ENCODE measurements at regions not wholly inside any gene's neighbourhood (a gene's known extent, or its start where the extent isn't known, plus 50 kb on each side); places are given as distances from the start of the nearest gene placed in this dataset.

DNA sequence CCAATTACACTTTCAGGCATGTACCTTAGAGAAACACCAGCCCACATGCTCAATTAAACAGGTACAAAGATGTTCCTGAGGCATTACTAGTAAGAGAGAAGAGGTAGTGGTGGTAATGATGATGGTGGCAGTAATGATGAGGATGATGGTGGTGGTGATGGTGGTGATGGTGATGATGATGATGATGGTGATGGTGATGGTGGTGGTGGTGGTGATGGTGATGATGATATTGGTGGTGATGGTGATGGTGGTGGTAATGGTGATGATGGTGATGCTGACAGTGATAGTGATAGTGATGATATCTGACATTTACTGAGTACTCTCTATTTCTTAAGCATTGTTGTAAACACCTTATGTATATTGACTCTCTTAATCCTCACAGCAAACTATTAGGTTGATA lies 318.4 kb downstream of the NSG2 start:
- Histone ChIP-seq H3K79me2 (ENCODE audit: insufficient read depth, low read length) (no peaks in the 10 kb centered on the region), H3K9me2 (ENCODE audit: insufficient read depth) (no peaks in the 10 kb centered on the region), H4K20me1 (ENCODE audit: insufficient read depth) (no peaks in the 10 kb centered on the region), H3K9ac (ENCODE audit: low read length) (no peak overlapping the region), H3K4me1 (ENCODE audit: control insufficient read depth in 1 of 2, insufficient read depth in 2 of 2, low read length in 2 of 2) (no peaks in the 10 kb centered on the region), H3K27ac (ENCODE audit: low read depth, low read length) (no peak overlapping the region), H3K9me3 (ENCODE audit: control insufficient read depth in 1 of 2, insufficient read depth in 1 of 2, low read depth in 1 of 2, low read length in 2 of 2) (peaks cover 0 to 9% of the 10 kb centered on the region in 2 experiments; a peak in 2 of 4 replicates), H3K4me2 (ENCODE audit: low read length) (no peak overlapping the region), H2AFZ (ENCODE audit: low read depth, low read length, poor library complexity, severe bottlenecking) (no peak overlapping the region), H3K27me3 (ENCODE audit: insufficient read depth, low read length) (peaks cover 57% of the 10 kb centered on the region), H3K4me3 (replicated peaks in 1 of 2; ENCODE audit: low read depth in 1 of 2, low read length in 2 of 2) (no peak overlapping the region), H3K36me3 (ENCODE audit: control insufficient read depth in 1 of 2, insufficient read depth in 2 of 2, low read length in 2 of 2) (no peaks in the 10 kb centered on the region)
- DNase-seq (ENCODE audit: low read depth, low spot score) = no peak
- no peak for ATAC-seq
- TF ChIP-seq POLR2AphosphoS5 (IDR thresholded peaks at IDR 0.05; ENCODE audit: low read depth, low read length) = no peak
- no peak for TF ChIP-seq JUND (IDR thresholded peaks at IDR 0.05)
- TF ChIP-seq ZNF274 (IDR thresholded peaks at IDR 0.05; ENCODE audit: low read depth, low read length) = no peak
- TF ChIP-seq YY1 (IDR thresholded peaks at IDR 0.05; ENCODE audit: extremely low read depth, insufficient replicate concordance, low read depth, low read length) = no peak
- TF ChIP-seq RAD21 (IDR thresholded peaks at IDR 0.05; ENCODE audit: low read depth) = no peak
- no peak for TF ChIP-seq SIN3A (IDR thresholded peaks at IDR 0.05; ENCODE audit: low read depth)
- no peak for TF ChIP-seq FOSL1 (IDR thresholded peaks at IDR 0.05; ENCODE audit: low read depth)
- TF ChIP-seq ELF1 (IDR thresholded peaks at IDR 0.05; ENCODE audit: borderline replicate concordance, low read depth) = no peak
- no peak for TF ChIP-seq EGR1 (IDR thresholded peaks at IDR 0.05; ENCODE audit: low read depth)
- TF ChIP-seq POLR2A (IDR thresholded peaks at IDR 0.05; ENCODE audit: borderline replicate concordance, extremely low read depth, insufficient read depth, insufficient read length) = no peak
- TF ChIP-seq, protein P1, sequence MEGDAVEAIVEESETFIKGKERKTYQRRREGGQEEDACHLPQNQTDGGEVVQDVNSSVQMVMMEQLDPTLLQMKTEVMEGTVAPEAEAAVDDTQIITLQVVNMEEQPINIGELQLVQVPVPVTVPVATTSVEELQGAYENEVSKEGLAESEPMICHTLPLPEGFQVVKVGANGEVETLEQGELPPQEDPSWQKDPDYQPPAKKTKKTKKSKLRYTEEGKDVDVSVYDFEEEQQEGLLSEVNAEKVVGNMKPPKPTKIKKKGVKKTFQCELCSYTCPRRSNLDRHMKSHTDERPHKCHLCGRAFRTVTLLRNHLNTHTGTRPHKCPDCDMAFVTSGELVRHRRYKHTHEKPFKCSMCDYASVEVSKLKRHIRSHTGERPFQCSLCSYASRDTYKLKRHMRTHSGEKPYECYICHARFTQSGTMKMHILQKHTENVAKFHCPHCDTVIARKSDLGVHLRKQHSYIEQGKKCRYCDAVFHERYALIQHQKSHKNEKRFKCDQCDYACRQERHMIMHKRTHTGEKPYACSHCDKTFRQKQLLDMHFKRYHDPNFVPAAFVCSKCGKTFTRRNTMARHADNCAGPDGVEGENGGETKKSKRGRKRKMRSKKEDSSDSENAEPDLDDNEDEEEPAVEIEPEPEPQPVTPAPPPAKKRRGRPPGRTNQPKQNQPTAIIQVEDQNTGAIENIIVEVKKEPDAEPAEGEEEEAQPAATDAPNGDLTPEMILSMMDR (IDR thresholded peaks at IDR 0.05 in 2 of 3, conservative IDR thresholded peaks at IDR 0.05 in 1 of 3; ENCODE audit: borderline replicate concordance in 1 of 3, insufficient read depth in 1 of 3, low read depth in 2 of 3, low read length in 2 of 3) = no peak
- TF ChIP-seq EZH2 (IDR thresholded peaks at IDR 0.05) = no peak
- no peak for TF ChIP-seq SP1 (IDR thresholded peaks at IDR 0.05; ENCODE audit: low read depth)
- TF ChIP-seq ZFX (IDR thresholded peaks at IDR 0.05) = no peak
- RAD21 ChIA-PET (ENCODE audit: low non-redundant PET in 1 of 2, low total read pairs in 2 of 2, uncharacterized antibody in 2 of 2, unreplicated experiment in 2 of 2) = no interaction called here
- POLR2A ChIA-PET = no interaction called here
- CTCF ChIA-PET = no interaction called here
- intact Hi-C loops (cut with micrococcal nuclease) = no loop called here
- no TSS peak for BruUV-seq (replicated peaks)

Measured in HCT116 (cell line).